HUES48 (cell line): ENCODE measurements at regions not wholly inside any gene's neighbourhood (a gene's known extent, or its start where the extent isn't known, plus 50 kb on each side); places are given as distances from the start of the nearest gene placed in this dataset.
"Not testable (repeated sequence)": the region's sequence is repeated elsewhere in the genome, so short reads cannot be mapped to it uniquely, and the experiment has no call there.

ENCODE experiments used
- H3K27ac ChIP-seq: one replicate; pipeline ENCODE4 v1.7.0; 2013; ENCODE audit warnings: low read depth, low read length, inconsistent platforms
- H3K27me3 ChIP-seq: 2 replicates; pipeline ENCODE4 v1.6.1; 2013; ENCODE audit warnings: mild to moderate bottlenecking, low read length; ENCODE audit not compliant: control insufficient read depth, insufficient read depth
- H3K36me3 ChIP-seq: 2 replicates; pipeline ENCODE4 v1.6.1; 2013; ENCODE audit warnings: low read length; ENCODE audit not compliant: control insufficient read depth, insufficient read depth
- H3K4me1 ChIP-seq: 2 replicates; pipeline ENCODE4 v1.6.1; 2013; ENCODE audit warnings: mild to moderate bottlenecking, low read length; ENCODE audit not compliant: control insufficient read depth, insufficient read depth
- H3K4me3 ChIP-seq: 2 replicates; pipeline ENCODE4 v1.5.1; 2013; ENCODE audit warnings: mild to moderate bottlenecking, low read depth, low read length
- H3K9ac ChIP-seq: 2 replicates; pipeline ENCODE4 v1.6.1; 2013; ENCODE audit warnings: mild to moderate bottlenecking, low read depth, low read length, moderate library complexity
- H3K9me3 ChIP-seq: 2 replicates; pipeline ENCODE4 v1.6.1; 2013; ENCODE audit warnings: low read length; ENCODE audit not compliant: control insufficient read depth, insufficient read depth

- Histone ChIP-seq H3K4me3 (no peak overlapping the region), H3K9me3 (no peaks in the 10 kb centered on the region), H3K27me3 (no peaks in the 10 kb centered on the region), H3K9ac (no peak overlapping the region), H3K4me1 (peaks cover 4% of the 10 kb centered on the region; the same call in 1 of the 2 replicates), H3K27ac (no peak overlapping the region), H3K36me3 (no peaks in the 10 kb centered on the region)
Observed at GRCh38 chr4:60368986-60369385, 831.1 kb upstream of the ADGRL3 start.

- Histone ChIP-seq H3K27ac (no peak overlapping the region), H3K27me3 (no peaks in the 10 kb centered on the region), H3K9me3 (no peaks in the 10 kb centered on the region), H3K4me1 (no peaks in the 10 kb centered on the region), H3K9ac (no peak overlapping the region), H3K4me3 (no peak overlapping the region), H3K36me3 (no peaks in the 10 kb centered on the region)
Observed at GRCh38 chr4:60378010-60378409, 822.1 kb upstream of the ADGRL3 start.

- Histone ChIP-seq H3K27me3 (no peaks in the 10 kb centered on the region), H3K27ac (no peak overlapping the region)
Observed at GRCh38 chr4:60384516-60384915, 815.6 kb upstream of the ADGRL3 start.

DNA sequence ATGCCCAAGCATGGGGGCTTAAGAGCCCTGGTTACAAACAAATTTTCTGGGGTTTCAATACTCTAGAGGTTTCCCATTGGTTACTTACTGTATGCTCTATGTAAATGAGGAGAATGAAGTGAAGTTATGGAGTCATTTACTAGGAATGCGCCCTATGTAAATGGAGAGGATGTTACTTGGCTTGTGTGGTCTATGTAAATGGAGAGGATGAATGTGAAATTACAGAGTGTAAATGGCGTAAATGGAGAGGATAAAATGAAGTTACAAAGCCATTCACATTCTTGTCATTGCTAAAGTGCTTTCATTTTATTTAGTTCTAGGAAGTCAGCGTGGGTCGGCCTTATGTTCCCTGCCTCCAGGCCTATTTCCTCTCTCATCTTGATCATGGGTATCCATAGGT lies 810.5 kb upstream of the ADGRL3 start:
- Histone ChIP-seq H3K4me1 (no peaks in the 10 kb centered on the region), H3K36me3 (no peaks in the 10 kb centered on the region), H3K27ac (peak overlapping the region; percentile 40), H3K27me3 (no peaks in the 10 kb centered on the region), H3K9ac (no peak overlapping the region), H3K9me3 (peaks cover 29% of the 10 kb centered on the region), H3K4me3 (no peak overlapping the region)

More at GRCh38 chr4:60384516-60384915, 815.6 kb upstream of the ADGRL3 start:
- peaks cover 7% of the 10 kb centered on the region for H3K9me3 ChIP-seq
- H3K36me3 ChIP-seq, result no peaks in the 10 kb centered on the region
- H3K4me3 ChIP-seq, result no peak overlapping the region
- no peak overlapping the region for H3K9ac ChIP-seq
- H3K4me1 ChIP-seq, result no peaks in the 10 kb centered on the region

GRCh38 chr4:60396341-60397049 lies 803.6 kb upstream of the ADGRL3 start:
- Histone ChIP-seq H3K36me3 (no peaks in the 10 kb centered on the region), H3K27me3 (no peaks in the 10 kb centered on the region), H3K9ac (no peak overlapping the region), H3K4me3 (no peak overlapping the region), H3K4me1 (no peaks in the 10 kb centered on the region), H3K9me3 (peaks cover 4% of the 10 kb centered on the region; the same call in 1 of the 2 replicates), H3K27ac (no peak overlapping the region)

DNA sequence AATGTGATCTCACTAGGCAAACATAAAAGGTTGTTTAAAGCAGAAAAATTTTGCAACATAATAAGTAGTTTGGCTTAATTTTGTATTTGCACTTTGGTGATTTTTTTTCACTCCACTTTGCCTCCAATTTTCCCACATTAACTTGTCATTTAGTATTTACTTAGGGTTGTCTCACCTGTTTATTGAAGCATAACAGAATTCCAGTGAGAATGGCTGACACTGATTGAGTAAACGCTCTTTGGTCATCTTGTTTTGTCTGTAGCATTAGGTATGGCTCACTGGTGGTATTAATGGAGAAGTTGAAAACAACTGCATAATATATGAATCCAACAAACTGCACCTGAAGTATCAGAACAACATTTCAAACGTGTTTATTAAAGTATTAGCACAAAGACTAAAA lies 799.5 kb upstream of the ADGRL3 start:
- Histone ChIP-seq H3K27ac (no peak overlapping the region), H3K36me3 (no peaks in the 10 kb centered on the region), H3K9ac (no peak overlapping the region), H3K27me3 (no peaks in the 10 kb centered on the region), H3K4me3 (no peak overlapping the region), H3K4me1 (peaks cover 10% of the 10 kb centered on the region), H3K9me3 (no peaks in the 10 kb centered on the region)

- Histone ChIP-seq H3K36me3 (no peaks in the 10 kb centered on the region), H3K27me3 (no peaks in the 10 kb centered on the region), H3K27ac (no peak overlapping the region), H3K9ac (no peak overlapping the region), H3K4me3 (no peak overlapping the region), H3K9me3 (no peaks in the 10 kb centered on the region), H3K4me1 (peaks cover 10% of the 10 kb centered on the region)
Observed at GRCh38 chr4:60404027-60404426, 796.1 kb upstream of the ADGRL3 start.

- Histone ChIP-seq H3K27ac (no peak overlapping the region), H3K9ac (no peak overlapping the region), H3K4me3 (no peak overlapping the region), H3K9me3 (no peaks in the 10 kb centered on the region), H3K4me1 (peaks cover 6% of the 10 kb centered on the region; the same call in 1 of the 2 replicates), H3K27me3 (no peaks in the 10 kb centered on the region), H3K36me3 (no peaks in the 10 kb centered on the region)
Observed at GRCh38 chr4:60422439-60422838, 777.7 kb upstream of the ADGRL3 start.

- H3K9ac ChIP-seq, H3K27me3 ChIP-seq, H3K36me3 ChIP-seq, H3K4me3 ChIP-seq, H3K9me3 ChIP-seq, H3K4me1 ChIP-seq, H3K27ac ChIP-seq: not testable (repeated sequence)
Observed at GRCh38 chr4:60423573-60424184, 776.4 kb upstream of the ADGRL3 start.

DNA sequence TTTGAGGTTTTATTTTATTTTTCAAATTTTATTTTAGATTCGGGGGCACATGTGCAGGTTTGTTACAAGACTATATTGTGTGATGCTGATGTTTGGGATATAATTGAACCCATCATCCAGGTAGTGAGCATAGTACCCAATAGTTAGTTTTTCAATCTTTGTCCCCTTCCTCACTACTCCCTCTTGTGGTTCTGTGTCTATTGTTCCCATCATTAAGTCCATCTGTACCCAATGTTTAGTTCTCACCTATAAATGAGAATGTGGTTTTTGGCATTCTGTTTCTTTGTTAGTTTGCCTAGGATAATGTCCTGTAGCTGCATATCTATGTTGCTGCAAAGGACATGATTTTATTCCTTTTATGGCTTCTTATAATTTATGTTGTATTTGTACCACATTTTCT lies 767.2 kb upstream of the ADGRL3 start:
- no peaks in the 10 kb centered on the region for H3K9me3 ChIP-seq
- H3K27ac ChIP-seq, result no peak overlapping the region
- H3K27me3 ChIP-seq, result no peaks in the 10 kb centered on the region
- no peak overlapping the region for H3K4me3 ChIP-seq
- no peaks in the 10 kb centered on the region for H3K36me3 ChIP-seq
- no peaks in the 10 kb centered on the region for H3K4me1 ChIP-seq
- H3K9ac ChIP-seq, result no peak overlapping the region

GRCh38 chr4:60443068-60443467 lies 757.1 kb upstream of the ADGRL3 start:
- H3K9me3 ChIP-seq, result no peaks in the 10 kb centered on the region

More at GRCh38 chr4:60443068-60443467, 757.1 kb upstream of the ADGRL3 start:
- Histone ChIP-seq H3K4me3 (no peak overlapping the region), H3K4me1 (no peaks in the 10 kb centered on the region), H3K36me3 (no peaks in the 10 kb centered on the region), H3K27me3 (no peaks in the 10 kb centered on the region), H3K27ac (no peak overlapping the region), H3K9ac (no peak overlapping the region)
